GM18861 (cell line): ENCODE measurements at regions not wholly inside any gene's neighbourhood (a gene's known extent, or its start where the extent isn't known, plus 50 kb on each side); places are given as distances from the start of the nearest gene placed in this dataset.

ENCODE experiments used
- ATAC-seq: cut with Tn5 transposase; IDR thresholded peaks from one replicate; pipeline ENCODE4 v1.9.1; 2021; ENCODE audit not compliant: unreplicated experiment

DNA sequence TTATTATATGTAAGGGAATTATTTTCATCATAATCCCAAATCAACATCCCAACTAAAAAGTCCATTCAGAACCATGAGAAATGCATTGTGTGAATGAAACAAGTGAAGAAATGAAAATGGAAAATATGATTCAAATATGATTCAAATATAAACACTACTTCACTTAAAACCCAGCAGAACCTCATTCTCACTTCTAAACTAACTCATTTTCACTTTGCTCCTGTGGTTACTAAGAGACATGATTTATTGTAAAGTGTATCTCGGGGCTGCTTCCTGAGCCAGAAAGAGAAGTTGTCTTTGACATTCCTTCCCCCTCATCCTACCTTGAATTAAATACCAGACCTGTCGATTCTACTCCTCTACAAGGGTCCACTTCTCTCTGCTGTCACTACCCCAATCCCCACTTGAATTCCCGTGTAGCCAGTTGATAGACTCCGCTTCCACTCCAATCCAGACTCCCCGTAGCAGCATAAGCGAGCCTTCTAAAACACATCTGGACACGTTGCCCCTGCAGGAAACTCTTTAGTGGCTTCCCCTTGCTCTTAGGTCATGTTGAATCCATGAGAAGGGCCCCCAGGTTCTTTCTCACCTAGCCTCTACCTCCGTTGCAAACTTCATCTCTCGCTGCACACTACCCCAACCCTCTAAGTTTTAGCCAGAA lies 697.0 kb upstream of the ID2 start:
- no peak for ATAC-seq

DNA sequence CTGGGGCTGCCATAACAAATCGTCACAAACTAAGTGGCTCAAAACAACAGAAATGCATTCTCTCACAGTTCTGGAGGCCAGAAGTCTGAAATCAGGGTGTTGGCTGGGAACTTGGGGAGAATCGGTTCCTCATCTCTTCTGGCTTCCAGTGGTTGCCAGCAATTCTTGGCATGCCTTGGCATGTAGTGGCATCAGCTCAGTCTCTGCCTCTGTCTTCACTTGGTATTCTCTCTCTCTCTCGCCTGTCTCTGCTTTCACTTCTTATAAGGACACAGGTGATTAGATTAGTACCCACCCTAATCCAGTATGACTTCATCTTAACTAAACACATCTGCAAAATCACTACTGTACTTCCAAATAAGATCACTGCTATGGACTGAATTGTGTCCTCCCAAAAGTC lies 695.4 kb upstream of the ID2 start:
- ATAC-seq: no peak

DNA sequence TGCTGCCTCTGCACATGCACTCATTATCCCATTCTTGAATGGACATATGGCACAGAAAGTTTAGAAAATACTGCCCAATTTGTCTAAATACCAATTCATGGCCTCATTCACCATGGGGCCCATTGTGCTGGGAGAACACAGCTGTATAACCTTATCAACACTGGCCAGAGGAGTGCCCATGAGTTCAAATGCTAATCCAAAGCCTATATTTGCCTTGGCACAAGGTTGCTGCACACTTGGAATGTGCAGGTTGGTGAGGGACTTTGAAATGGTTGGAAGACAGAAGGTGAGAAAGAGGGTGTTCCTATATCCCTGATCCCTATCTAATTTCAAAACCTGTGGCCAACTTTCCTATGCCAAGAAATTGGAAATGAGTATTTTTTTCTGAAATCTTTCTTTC lies 693.9 kb upstream of the ID2 start:
- no peak for ATAC-seq

DNA sequence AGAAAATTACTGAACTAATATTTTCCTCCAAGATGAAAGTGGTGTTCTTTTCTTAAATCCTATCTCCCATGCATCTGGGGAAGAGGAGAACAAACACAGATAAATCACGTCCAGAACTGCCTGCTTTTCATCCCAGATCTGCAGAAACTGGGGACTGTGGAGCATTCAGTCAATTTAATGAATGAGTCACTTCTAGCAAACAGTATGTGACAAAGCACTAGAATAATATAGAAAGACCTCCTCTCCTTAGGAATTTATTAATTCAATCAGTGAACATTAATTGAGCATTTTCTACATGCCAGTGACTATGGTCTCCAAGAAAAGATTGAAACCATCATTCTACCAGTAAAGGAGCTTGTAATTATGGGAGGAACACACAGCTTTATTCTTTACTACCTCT lies 693.4 kb upstream of the ID2 start:
- no peak for ATAC-seq

DNA sequence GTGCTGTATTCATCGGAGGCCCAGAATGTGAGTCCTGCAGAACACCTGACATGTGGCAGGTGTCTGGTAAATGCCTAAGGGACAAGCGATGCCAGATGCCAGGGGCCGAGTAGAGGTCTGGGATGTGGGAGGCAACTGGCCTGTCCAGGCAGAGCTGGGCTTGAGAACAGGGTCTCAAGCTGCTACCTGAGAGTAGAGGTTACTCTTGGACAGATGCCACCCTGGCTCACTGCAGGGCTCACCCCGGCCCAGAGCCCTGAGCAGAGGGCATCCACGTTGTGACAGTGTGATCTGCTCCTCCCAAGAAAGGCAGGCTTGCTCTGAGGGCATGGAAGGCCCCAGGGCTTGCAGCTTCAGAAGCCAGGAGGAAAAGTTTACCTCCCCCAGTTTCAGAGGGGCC lies 692.0 kb upstream of the ID2 start:
- no peak for ATAC-seq

DNA sequence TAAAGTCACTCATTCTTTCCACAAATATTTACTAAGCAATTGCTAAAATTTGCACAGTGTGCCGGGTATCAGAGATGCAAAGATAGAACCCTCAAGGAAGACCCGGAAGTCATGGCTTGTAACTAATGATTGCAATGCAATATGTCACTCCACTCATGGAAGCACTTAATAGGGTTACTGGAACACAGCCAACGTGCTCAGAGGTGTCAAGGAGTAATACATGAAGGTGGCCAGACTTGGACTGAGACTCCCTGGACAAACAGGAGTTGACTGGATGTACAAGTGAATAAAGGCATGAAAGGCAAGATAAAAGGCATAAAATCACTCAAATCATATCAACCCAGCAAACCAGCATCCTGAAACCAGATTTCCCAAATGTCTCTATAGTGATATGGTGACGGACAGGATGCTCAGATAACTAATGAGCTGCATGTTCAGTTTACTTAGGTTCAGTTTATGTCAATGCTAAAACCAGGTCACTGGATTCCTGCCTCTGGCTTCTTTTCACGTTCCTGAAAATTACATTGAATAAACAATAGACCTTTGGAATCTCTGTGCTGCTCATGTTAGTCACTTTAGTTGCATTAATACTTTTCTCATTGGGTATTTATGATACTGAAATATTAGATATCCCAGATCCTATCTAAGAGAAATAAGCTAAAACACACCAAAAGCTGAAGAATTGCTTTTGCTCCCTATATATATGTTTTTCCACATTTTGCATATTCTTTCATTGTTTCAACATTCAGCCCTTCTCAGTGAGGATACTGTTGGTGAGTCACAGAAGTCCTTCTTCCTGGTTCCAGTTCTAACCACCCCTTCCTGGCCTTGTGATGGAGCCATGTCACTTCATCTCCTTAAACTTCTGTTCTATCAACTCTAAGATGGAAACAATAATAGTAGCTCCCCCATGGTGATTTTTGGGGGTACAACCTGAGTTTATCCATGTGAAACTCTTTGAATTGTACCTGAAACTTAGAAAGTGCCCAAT lies 688.9 kb upstream of the ID2 start:
- no peak for ATAC-seq

DNA sequence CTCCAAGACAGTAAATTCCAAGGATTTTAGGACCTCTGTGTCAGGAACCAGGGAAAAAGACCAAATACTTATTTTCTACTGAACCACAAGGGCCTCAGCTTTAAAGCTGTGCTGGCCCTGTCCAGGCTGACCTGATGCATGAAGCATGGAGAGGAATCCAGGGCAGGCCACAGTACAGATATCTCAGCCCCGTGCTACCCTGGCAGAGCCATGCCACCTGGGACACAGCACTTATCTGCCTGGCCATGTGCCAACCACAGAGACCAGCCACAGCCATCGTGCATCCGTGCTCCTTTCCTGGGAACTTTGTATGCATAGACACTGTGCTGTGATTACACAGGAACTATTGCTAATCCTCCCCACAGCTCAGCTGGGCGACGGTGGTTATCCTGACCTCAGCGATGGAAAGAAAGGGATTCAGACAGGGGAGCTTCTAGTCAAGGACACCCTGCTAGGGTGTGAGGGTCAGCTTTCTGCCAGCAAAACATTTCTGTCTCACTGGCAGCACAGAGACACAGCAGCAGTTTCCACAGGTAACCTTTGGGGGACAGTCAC lies 687.4 kb upstream of the ID2 start:
- ATAC-seq: no peak

DNA sequence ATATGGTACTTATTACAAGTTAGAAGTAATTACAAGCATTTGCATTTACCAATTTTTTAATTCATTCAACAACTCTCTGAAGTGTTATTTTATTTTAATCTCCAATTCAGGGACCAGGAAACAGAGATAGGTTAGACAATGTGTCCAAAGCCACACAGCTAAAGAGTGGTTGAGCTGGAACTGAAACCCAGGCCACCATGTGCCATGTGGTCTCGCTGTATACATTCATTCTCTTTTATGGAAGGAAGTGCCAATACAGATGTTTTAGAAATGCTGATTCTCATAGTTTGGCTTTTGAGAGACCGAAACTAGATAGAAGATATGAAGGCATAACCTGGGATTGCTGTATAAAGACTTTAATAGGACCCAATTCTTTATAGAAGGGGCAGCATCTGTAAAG lies 684.6 kb upstream of the ID2 start:
- ATAC-seq: no peak

DNA sequence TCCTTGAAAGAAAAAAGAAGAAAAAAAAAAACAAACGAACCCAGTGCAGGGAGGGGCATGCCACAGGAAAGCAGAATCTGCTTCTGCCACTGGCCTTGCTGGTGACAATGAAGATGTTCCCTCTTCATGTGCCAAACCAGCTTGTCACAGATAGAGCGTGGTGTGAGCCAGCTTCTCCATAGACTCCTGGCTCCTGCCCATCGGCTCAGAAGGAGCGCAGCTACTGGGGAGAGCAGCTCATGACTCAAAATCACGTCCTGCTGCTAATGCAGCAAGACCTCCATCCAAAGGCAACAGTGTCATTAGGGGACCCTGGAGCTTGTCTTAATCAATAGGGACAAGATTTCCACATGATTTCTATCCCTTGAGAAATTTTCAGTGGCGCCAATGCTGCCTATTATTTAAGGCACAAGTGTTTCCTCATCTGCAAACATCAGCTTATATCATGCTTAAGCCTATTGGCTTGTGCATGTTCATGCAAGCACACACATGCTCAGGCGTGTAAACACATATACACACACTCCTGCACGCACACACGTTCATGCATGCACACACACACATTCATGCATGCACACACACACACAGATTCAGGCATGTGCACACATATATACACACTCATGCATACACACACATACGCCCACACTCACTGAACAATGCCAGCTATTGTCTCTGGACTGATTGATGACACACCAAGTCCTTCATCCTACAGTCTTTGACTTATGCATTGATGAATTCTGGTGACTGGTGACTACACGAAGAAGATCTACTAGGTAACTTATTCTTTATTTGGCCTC lies 682.0 kb upstream of the ID2 start:
- ATAC-seq: no peak

DNA sequence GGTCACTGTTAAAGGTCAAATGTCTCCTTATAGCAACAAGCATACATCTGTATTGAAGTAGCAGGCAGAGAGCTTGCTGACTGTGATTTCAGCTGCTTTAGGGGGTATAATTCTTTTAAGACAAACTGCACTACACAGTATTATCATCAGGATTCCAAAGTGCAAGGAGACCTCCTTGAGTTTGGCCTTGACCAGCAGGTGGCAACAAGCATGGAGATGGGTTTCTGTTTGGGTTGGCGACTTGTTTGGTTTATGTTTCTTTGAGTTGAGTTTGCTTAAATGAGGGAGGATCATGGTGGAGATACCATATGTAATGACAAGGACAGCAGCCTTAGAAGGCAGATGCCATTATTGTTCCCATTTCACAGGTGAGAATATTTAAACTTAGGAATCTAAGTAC lies 681.0 kb upstream of the ID2 start:
- no peak for ATAC-seq

DNA sequence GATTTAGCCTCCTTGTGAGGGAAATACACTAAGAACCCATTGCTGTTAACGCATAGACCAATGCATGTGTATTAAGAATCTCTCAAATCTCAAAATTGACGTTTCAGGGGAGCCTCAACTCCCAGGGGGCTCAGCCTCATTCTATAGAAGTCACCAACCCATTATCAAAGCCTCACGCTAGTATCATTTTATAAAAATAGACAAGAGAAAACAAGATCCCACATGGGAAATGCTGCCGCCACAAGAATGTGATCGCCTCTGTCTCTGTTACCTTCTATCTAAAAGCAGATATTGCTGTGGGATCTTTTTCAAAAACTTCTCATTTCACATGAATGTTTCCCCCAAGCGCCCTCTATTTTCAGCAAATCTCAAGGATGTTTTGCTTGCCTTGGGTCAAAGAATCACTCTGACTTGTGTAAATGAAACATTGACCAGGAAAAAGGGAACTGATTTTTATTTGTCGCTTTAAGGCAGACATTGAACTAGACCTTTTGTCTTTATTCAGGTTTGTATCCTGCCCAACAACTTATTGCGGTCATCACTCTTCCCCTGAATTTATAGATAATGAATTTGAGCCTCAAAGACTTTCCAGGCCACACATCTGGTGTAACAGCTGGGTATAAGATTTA lies 679.0 kb upstream of the ID2 start:
- no peak for ATAC-seq

DNA sequence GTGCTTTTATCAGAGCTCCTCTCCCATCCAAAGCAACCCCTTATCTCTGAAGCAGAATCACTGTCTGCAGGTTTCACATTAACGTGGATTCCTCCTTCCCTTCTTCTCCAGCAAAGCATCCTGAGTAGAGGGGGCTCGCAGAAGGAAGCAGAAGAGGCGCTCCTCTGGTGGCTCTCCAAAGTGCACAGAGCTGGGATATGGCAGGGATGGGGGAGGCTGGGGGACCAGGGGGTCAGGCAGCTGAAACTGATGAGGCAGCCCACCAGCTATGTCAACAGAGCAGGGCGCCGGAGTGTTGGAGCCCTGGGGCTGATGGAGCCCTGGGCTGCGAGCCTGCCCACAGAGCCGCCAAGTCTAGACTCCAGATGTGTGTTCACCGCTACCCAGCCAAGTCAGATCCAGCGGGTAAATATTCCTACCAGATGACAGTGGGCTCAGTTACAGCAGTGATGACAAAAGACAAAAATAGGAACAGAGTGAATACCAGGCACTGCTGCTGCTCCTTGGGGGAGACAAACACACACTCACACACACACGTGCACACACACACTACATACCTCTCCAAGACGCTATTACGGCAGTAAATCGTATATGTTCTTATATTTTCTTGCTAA lies 678.3 kb upstream of the ID2 start:
- no peak for ATAC-seq

DNA sequence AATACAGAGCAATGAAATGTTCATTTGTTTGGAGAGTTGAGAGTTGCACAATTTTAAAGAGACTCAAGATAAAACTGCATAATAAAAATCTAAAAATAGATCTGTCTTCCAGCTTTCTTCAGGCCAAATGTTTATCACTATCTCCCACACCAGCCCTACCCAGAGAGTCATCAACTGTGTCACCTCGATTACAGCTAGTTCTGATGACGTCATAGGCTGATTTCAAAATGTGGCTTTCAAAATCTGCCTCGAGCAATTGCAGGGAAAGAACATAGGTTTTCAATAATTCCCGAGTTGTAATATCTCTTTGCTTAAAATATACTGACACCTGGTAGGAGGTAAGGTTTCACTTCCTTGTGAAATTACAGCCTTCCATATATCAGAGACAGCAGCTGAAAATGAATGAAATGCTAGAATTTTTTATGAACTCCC lies 677.6 kb upstream of the ID2 start:
- ATAC-seq: no peak

DNA sequence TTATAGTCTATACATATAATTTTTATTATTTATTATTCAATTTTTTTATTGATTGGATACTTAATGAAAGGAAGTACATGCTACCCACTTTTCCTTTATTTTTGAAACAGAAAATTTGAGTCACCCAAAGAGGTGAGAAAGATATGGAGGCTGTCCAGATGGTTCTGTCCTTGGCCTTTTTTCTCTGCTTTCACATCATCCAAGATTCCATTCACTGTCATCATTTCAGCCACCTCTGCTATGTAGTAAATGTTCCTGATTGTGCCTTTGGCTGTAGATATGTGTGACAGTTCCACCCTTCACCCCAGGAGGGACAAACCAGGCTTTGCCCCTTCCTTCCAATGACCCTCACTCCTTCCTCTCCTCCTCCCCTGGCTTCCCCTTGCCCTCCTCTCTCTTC lies 675.7 kb upstream of the ID2 start:
- no peak for ATAC-seq

DNA sequence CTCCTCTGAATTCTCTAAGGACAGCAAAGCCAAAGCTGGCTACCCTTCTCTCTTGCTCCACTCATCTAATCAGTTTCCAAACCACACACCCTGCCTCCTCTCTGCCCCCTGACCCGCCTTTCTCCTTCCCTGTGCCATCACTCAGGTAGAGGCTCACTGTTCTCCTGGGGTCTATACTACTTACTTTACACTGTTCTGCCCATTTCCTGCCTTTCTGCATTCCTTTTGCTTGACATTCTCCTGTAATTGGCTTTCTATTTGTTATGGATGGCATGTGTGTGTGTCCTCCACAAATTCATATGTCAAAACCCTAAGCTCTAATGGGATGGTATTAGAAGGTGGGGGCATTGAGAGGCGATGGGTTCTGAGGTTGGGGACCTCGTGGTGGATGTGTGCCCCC lies 675.2 kb upstream of the ID2 start:
- ATAC-seq: no peak

DNA sequence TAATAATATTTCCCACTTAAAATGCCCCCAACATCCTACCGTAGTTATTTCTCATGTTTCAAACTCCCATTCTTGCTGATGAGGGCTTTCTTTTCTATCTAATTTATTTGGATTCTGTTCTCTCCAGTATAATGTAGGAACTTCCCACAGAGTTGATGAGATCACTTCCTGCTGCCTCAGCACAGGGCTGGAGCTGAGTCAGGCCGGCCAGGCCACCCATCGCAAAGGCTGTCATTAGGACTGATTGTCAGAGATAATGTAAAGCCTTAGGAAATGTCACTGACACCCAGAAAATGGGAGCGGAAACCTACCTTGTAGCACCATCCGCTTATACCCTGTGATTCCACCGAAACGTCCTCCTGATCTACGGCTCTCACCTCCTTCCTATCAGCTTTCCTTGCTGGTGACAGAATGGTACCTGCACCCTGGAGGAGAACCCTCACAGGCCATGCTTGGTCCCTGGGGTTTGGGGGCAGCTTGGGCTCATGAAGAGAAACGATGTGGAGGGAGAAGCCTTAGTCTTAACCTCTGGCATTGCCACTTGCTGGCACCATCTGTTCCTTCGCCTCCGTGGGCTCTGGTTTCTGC lies 672.8 kb upstream of the ID2 start:
- ATAC-seq: no peak

DNA sequence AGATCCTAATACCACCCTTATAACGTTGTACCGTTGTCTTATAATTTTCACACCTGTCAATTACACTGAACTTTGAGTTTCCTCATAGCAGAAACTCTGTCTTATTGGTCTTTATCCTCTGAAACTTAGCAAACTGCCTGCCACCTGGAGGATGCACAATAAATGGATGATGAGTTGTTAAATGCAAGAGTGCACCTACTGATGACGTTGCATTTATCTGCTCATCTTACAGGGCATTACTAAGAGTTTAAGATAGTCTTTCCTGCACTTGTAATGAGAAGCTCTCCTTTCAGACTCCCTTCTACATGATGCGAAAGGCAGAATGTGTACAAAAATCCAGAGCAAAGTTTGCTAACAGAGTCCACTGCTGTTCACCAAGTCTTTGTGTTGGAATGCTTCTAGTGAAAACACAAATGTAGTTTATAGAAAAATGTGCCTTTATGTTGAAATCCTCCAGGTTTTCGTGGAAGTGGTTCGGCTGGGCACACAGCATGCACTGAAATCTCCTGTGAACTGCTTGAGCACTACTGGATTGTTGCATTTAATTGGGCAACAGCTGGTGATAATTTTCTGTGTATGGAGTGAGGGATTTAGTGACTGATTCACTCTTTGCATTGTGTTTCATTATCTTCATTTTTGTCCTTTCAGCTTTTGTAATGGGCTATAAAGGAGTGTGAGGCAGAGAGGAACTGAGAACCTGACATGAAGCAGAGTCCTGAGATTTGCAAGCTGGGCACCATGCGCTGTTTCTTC lies 665.8 kb upstream of the ID2 start:
- ATAC-seq: no peak

DNA sequence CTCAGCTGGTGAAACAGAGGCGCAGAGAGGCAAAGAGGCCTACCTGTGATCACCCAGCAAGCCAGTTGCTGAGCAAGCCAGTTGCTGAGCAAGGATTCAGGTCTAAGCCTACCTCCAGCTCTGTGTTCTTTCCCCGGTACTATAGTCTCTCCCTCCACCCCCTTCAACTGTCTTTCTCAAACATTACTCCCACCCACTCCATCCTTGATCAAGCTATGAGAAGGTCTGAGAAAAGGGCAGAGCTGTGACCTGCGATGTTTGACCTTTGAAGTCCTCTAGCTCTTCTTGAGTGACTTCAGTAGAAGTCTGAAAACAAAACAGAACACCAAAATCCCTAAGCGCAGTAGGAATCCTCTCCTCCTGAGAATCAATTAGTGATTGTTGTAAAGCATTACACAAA lies 665.2 kb upstream of the ID2 start:
- no peak for ATAC-seq

DNA sequence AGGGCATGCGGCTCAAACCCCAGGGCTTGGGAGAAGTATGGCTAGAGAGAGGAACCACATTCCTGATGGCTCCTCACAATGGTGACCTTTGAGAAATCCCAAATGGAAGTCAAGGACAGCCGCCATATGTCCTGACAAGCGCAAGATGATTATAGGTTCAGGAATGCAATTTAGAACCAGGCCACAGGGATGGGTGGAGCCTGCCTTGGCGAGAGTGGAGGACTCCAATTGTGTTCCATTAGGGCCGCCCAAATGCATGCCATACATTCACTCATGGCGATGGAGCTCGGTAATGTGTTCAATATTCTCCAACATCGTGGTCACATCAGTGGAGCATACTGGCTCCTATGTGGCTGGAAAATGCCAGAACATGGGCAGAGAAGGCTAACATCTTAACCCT lies 662.9 kb upstream of the ID2 start:
- no peak for ATAC-seq
